Erythroblast (primary cell): ENCODE measurements at regions not wholly inside any gene's neighbourhood (a gene's known extent, or its start where the extent isn't known, plus 50 kb on each side); places are given as distances from the start of the nearest gene placed in this dataset.
A peak's percentile ranks its signal among the peaks of the same experiment; 100 is the strongest.

Experiments used
- DNase-seq, 2 experiments: peaks; one replicate each; lab custom pipeline; 2025; lab: John Stamatoyannopoulos, UW
- GATA1 ChIP-seq: IDR thresholded peaks from 2 replicates; pipeline ENCODE4 v1.6.1; 2011; ENCODE audit warnings: low read depth, mild to moderate bottlenecking, control low read depth, low read length, moderate library complexity
- POLR2A ChIP-seq: IDR thresholded peaks from 2 replicates; pipeline ENCODE4 v1.6.1; 2011; ENCODE audit warnings: mild to moderate bottlenecking, low read length

DNA sequence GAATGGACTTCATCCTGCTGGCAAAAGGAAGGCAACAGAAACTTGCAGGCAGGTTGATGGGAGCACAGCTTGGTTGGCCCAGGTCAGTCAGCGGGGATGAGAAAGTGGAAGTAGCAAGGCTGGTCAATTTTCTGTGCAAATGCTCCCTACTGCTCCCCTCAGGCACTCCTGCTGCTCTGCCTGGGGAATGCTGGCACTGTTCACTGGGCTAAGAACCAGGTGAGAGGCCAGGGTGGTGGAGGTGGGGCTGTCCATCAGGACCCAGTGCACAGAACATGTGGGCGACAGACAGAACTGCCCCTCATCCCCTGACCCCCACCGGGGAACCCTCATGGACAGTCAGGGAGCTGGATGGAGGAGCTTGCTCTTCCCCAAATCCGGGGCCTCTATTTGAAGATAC is 593.1 kb downstream of the IRX1 start:
- no peak for DNase-seq
- no peak for TF ChIP-seq POLR2A
- no peak for TF ChIP-seq GATA1

DNA sequence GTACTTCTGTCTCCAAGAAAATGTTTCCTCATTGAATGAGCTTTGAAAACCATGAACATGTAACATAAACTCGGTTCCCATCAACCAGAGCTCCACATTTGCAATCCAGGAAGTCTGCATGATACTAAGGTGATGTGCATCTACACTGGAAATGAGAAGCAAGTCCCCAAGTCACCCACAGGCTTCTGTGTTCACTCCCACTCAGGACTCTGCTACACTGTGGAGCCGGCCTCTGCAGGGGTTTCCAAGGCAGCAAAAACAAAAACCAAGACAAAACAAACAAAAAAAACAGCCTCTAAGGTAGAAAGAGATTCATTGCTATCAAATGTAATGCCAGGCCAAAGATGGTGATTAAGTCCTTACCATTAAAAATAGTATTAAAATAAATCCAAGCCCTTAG is 593.7 kb downstream of the IRX1 start:
- peak in 1 of 2 experiments; percentile 4 for DNase-seq
- TF ChIP-seq GATA1 (no peak), POLR2A (no peak)

GRCh38 chr5:4191041-4191440 is 595.4 kb downstream of the IRX1 start:
- TF ChIP-seq POLR2A (no peak), GATA1 (no peak)
- DNase-seq = peak; percentile 1 to 3

- DNase-seq = no peak
- TF ChIP-seq GATA1 (no peak), POLR2A (no peak)
These were observed 596.1 kb downstream of the IRX1 start for GRCh38 chr5:4191703-4192102.

- no peak for TF ChIP-seq GATA1
- DNase-seq = no peak
These were observed 596.5 kb downstream of the IRX1 start for GRCh38 chr5:4192111-4192510.

DNA sequence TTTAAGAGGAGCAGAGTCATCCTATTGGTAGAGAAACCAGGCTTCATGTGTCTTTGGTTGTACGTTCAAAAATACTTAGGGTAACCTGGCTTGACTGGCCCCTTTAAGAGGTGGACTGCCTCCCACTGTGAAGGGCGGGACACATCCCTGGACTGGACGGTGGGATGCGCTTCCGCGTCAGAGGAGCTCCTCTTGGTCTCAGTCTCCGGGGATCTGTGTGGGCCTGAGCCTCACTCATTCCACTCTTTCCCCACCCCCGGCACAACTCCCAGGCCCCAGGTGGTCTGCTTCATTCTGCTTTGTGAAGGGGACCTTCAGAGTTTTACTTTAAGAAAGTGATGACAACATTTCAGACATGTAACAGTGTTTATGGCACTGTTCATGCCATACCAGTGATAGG is 601.1 kb downstream of the IRX1 start:
- TF ChIP-seq GATA1 = no peak
- TF ChIP-seq POLR2A = no peak
- no peak for DNase-seq

- TF ChIP-seq GATA1 = no peak
- TF ChIP-seq POLR2A = no peak
- no peak for DNase-seq
These were observed 601.5 kb downstream of the IRX1 start for GRCh38 chr5:4197151-4197550.

DNA sequence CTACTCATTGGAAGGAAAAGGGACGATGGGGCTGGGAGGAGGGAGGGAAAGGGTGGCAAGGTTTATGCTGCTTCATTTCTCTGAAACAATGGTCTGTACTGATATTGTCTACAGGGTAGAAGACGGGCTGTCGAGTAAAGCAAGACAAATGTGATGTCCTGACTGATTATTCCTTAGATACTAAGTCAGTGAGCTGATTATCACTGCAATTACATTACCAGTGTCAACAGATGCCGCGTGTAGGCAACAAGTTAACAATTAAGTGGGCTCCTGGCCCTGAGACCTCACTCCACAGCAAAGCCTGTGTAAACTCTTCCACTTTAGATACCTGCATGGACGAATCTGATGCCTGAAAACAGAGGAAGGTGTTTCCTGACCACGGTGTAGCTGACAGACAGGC is 602.8 kb downstream of the IRX1 start:
- no peak for DNase-seq
- TF ChIP-seq GATA1 (no peak), POLR2A (no peak)

DNA sequence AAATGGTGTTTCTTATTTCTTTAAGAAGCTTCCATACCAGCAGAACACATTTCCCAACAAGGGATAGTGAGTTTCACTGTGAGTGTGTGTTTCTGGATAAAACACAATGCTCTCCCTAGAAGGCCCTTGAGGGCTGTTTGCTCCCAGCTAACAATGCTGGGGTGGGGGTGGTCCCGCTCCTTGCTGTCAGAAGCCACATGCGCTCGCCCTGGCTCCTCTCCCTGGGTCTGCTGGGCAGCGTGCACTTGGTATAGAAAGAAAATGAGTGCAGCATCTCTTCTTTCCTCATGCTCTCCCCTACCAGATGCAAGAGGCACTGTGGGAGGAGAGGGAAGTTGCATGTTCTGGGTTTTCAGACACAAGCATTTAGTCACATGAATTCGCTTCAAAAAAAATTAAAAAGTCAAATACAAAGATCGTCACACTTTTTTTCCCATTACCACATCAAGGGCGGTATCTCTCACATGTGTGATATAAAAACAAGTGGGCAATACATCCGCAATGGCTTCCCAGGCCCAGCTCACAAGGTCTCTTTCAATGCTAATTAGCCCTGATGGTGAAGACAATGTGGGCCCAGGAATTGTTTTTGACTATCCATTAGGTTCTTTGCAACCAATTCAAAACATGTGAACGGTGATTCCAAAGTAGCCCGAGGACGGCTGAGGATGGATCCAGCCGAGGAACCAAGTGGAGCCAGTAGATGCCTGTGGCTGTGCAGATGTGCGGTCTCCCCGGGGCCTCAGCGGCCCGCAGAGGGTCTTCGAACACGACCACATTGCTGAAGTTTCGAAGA is 603.6 kb downstream of the IRX1 start:
- DNase-seq = no peak
- TF ChIP-seq GATA1 = no peak

DNA sequence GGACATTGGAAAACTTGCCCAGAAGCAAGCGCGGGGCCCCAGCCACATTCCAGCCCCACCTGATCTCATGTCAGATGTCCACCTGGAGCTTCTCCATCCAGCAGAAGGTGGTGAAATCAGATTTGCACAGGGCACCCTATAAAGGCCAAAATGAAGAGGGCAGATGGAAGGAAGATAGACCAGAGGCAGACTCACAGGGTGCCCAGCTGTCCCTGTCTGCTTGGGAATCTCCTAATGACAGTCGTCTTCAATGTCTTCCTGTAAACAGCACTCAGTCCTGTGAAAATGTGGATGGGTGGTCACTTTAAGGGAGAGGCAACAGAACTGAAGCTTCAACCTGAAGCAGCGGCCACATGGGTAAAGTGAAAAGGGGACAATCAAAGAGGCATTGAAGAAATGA is 607.5 kb downstream of the IRX1 start:
- DNase-seq = no peak
- TF ChIP-seq POLR2A = no peak
- TF ChIP-seq GATA1 = no peak

DNA sequence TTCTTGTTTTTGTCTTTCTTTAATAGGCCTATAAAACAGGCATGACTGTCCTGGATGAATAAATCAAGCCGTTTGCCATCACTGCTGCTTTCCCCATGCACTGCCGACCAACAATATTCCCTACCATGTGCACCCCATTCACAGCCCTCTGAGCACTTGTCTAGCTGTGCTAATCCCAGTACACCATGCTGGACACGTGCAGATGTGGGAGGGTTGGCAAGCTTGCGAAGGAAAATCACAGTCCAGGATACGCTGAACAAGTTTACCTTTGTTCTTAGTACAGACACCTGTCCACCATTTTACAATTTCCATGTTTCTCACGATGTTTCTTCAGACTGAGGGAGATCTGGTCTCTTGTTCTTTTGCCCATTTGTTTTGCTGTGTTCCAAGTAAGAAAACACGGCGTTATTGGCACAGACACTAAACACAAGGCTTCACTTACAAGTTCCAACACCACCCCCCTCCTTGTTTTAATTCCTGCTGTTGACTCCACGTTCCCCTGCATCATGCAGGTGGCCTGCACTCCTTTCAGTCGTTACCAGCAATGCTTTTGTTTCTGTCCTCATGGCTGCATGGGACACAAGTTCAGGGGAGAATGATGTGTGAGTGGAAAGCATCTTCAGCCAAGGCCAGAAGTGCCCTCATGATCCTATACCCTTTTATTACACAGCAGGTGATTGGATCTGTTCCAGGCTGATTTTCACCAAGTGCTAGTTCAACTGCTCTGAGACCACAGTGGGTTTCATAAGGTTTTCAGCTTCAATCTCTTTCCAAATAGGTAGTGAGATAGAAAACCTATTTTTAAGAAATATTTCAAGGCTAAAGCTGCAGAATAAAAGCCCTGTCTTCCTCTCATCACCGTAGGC is 608.9 kb downstream of the IRX1 start:
- DNase-seq = no peak
- TF ChIP-seq GATA1 (no peak), POLR2A (no peak)

- no peak for DNase-seq
- TF ChIP-seq POLR2A = no peak
- TF ChIP-seq GATA1 = no peak
These were observed 609.8 kb downstream of the IRX1 start for GRCh38 chr5:4205398-4205797.

DNA sequence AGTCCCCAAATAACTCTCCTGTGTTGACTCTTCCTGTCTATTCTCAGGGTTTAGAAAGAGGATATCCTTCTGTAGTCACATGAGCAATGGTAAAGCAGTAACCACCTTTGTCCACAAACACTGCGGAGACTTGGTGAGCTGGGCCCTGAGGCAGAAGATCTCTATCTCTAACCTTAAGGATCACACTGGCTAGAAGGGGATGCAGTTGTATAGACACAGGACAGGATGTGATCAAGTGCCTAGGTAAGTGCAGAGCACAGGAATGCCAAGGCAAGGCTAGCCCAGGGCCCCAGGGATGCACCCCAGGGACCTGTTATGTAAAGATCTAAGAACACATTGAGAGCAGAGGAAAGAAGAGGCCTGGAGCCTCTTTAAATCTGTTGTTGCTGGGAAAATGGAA is 610.5 kb downstream of the IRX1 start:
- no peak for TF ChIP-seq POLR2A
- no peak for TF ChIP-seq GATA1
- DNase-seq = no peak

DNA sequence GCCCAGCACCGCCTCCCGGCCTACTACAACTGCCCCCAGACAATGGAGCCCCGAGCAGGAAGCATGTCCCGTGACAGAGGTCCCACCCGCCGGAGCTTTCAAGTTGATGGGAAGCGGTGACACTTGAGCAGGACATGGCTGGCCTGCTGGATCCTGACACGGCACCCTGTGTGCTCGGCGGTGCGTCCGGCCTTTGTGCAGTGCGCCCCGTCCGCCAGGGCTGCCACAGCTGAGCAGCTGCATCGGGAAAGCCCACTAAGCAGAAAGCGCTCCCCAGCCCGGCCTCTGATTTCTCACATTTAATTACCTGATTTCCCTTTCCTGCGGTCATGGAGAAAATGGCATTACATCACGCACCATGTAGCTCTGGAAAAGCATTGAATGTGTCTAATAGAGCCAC is 611.9 kb downstream of the IRX1 start:
- no peak for DNase-seq
- TF ChIP-seq GATA1 (no peak), POLR2A (no peak)

DNA sequence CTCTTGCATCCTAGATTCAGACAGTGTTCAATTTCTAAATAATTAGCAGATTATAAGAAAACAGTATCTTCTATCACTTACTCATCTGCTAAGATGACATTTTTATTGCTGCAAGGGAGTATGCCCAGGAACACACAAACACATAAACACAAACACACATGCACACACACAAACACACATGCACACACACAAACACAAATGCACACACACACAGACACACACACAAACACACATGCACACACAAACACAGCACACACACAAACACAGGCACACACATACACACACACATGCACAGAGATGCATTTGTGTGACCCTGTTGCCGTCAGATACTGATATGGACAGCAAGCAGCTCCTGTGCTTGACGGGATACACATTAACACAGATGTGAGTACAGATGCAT is 612.9 kb downstream of the IRX1 start:
- DNase-seq = no peak
- TF ChIP-seq GATA1 = no peak
- TF ChIP-seq POLR2A = no peak
